Lower leg skin (tissue), 3 donors: ENCODE measurements at regions not wholly inside any gene's neighbourhood (a gene's known extent, or its start where the extent isn't known, plus 50 kb on each side); places are given as distances from the start of the nearest gene placed in this dataset.

Experiments
- POLR2A ChIP-seq, 2 donors: fragments of 450-650 bp; IDR thresholded peaks; one replicate each; pipeline ENCODE4 v1.6.1; 2016 to 2017; ENCODE audit warnings: antibody characterized with exemption in 2 of 2, mild to moderate bottlenecking in 1 of 2, moderate library complexity in 1 of 2
- TF ChIP-seq, protein P1 (sequence below), 3 donors: fragments of 450-650 bp; IDR thresholded peaks; one replicate each; pipeline ENCODE4 v1.5.1; 2016; ENCODE audit warnings: antibody characterized with exemption in 3 of 3, mild to moderate bottlenecking in 3 of 3, moderate library complexity in 2 of 3

DNA sequence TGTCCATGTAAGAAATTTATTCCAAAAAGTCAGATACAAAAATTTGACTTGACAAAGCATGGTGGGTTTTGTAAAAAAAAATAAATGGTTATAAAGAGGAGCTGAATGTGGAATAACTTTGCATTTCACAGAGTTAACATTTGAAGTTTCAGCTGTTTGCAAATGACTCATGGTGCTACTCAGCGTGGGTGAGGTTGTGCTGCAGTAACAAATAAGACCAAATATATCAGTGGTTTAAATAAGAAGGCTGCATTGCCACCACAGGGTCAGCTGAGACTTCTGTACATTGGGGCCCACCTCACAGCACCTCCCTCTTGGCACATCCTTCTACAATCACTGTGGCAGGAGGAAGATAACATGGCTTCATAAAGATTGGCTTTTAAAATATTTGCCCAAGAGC lies 272.5 kb upstream of the SULF2 start:
- TF ChIP-seq, protein P1, sequence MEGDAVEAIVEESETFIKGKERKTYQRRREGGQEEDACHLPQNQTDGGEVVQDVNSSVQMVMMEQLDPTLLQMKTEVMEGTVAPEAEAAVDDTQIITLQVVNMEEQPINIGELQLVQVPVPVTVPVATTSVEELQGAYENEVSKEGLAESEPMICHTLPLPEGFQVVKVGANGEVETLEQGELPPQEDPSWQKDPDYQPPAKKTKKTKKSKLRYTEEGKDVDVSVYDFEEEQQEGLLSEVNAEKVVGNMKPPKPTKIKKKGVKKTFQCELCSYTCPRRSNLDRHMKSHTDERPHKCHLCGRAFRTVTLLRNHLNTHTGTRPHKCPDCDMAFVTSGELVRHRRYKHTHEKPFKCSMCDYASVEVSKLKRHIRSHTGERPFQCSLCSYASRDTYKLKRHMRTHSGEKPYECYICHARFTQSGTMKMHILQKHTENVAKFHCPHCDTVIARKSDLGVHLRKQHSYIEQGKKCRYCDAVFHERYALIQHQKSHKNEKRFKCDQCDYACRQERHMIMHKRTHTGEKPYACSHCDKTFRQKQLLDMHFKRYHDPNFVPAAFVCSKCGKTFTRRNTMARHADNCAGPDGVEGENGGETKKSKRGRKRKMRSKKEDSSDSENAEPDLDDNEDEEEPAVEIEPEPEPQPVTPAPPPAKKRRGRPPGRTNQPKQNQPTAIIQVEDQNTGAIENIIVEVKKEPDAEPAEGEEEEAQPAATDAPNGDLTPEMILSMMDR (IDR thresholded peaks at IDR 0.05), result no peak
- no peak for TF ChIP-seq POLR2A (IDR thresholded peaks at IDR 0.05)
